HEK293T (cell line): ENCODE measurements at regions not wholly inside any gene's neighbourhood (a gene's known extent, or its start where the extent isn't known, plus 50 kb on each side); places are given as distances from the start of the nearest gene placed in this dataset.

Source experiments
- CTCF ChIA-PET: fragments of 350-600 bp; formaldehyde crosslinking; extraction: SDS; loops from one replicate; lab custom pipeline; 2021; ENCODE audit warnings: antibody characterized with exemption, inconsistent platforms; lab: Yijun Ruan, JAX
- POLR2A ChIA-PET: fragments of 350-600 bp; formaldehyde crosslinking; extraction: SDS; loops from one replicate; lab custom pipeline; 2020; ENCODE audit warnings: antibody characterized with exemption, inconsistent platforms; lab: Yijun Ruan, JAX
- DNase-seq: peaks from one replicate; pipeline ENCODE4 v3.0.0; 2012; ENCODE audit warnings: mixed read lengths; ENCODE audit errors: extremely low spot score
- ARNT ChIP-seq: fragments of 450-650 bp; IDR thresholded peaks from 2 replicates; pipeline ENCODE4 v1.6.1; 2017; ENCODE audit warnings: mild to moderate bottlenecking
- BHLHE40 ChIP-seq: fragments of 450-650 bp; IDR thresholded peaks from 2 replicates; pipeline ENCODE4 v1.6.1; 2016; ENCODE audit warnings: mild to moderate bottlenecking, moderate library complexity, borderline replicate concordance
- CTBP1 ChIP-seq: fragments of 450-650 bp; IDR thresholded peaks from 2 replicates; pipeline ENCODE4 v1.6.1; 2016; ENCODE audit warnings: borderline replicate concordance
- ELF4 ChIP-seq: fragments of 450-650 bp; IDR thresholded peaks from 2 replicates; pipeline ENCODE4 v1.6.1; 2017; ENCODE audit warnings: antibody characterized with exemption
- FOXA1 ChIP-seq: fragments of 450-650 bp; IDR thresholded peaks from 2 replicates; pipeline ENCODE4 v1.6.1; 2016; ENCODE audit warnings: mild to moderate bottlenecking
- FOXK2 ChIP-seq: fragments of 450-650 bp; IDR thresholded peaks from 2 replicates; pipeline ENCODE4 v1.6.1; 2016; ENCODE audit warnings: mild to moderate bottlenecking
- FOXM1 ChIP-seq: fragments of 450-650 bp; IDR thresholded peaks from 2 replicates; pipeline ENCODE4 v1.6.1; 2017; ENCODE audit warnings: mild to moderate bottlenecking, borderline replicate concordance
- HDGF ChIP-seq: fragments of 450-650 bp; IDR thresholded peaks from 2 replicates; pipeline ENCODE4 v1.6.1; 2017; ENCODE audit warnings: antibody characterized with exemption, borderline replicate concordance
- L3MBTL2 ChIP-seq: fragments of 450-650 bp; conservative IDR thresholded peaks from 2 replicates; pipeline ENCODE4 v1.6.1; 2016; ENCODE audit warnings: mild to moderate bottlenecking
- LEF1 ChIP-seq: fragments of 450-650 bp; IDR thresholded peaks from 2 replicates; pipeline ENCODE4 v1.6.1; 2017; ENCODE audit warnings: mild to moderate bottlenecking, borderline replicate concordance
- NFRKB ChIP-seq: fragments of 450-650 bp; IDR thresholded peaks from 2 replicates; pipeline ENCODE4 v1.6.1; 2016; ENCODE audit warnings: mild to moderate bottlenecking, moderate library complexity
- PKNOX1 ChIP-seq: fragments of 450-650 bp; IDR thresholded peaks from 2 replicates; pipeline ENCODE4 v1.6.1; 2016
- SP1 ChIP-seq: fragments of 450-650 bp; IDR thresholded peaks from 2 replicates; pipeline ENCODE4 v1.6.1; 2017
- SUZ12 ChIP-seq: fragments of 450-650 bp; IDR thresholded peaks from 2 replicates; pipeline ENCODE4 v1.6.1; 2016; ENCODE audit warnings: mild to moderate bottlenecking
- TARDBP ChIP-seq: fragments of 450-650 bp; IDR thresholded peaks from 2 replicates; pipeline ENCODE4 v1.6.1; 2016
- ZNF384 ChIP-seq: fragments of 450-650 bp; IDR thresholded peaks from 2 replicates; pipeline ENCODE4 v1.6.1; 2016

DNA sequence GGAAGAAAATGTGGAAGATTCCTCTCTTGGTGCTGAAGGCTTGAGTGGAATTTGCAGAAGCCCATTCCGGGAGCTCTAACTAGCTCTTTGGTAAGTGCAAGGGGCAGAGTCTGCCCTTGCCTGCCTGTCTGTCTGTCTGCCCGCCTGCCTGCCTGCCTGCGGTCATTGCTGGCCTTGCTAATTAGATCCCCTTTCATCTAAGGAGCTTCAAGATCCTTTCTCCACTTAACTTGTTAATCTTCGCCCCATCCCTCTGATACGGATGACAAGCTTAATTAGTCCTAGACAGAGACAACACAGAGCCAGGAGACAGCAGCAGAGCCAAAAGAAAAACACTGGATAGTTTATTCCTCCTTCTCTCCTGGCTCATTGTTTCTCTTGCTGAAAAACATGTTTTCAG is 80.2 kb upstream of the GADD45A start:
- TF ChIP-seq FOXM1 (no peak), FOXK2 (no peak), NFRKB (no peak), SP1 (no peak), HDGF (no peak), PKNOX1 (no peak), L3MBTL2 (no peak), FOXA1 (no peak), ARNT (no peak), ZNF384 (no peak), ELF4 (no peak), SUZ12 (no peak), TARDBP (no peak), BHLHE40 (no peak), LEF1 (no peak), CTBP1 (no peak)
- POLR2A ChIA-PET: no interaction called here
- DNase-seq: no peak
- CTCF ChIA-PET: interaction anchor here (0.6 to 1.0 kb wide), 2 partner anchors 12 to 81 kb away, joined by 3 read pairs; no protein-coding TSS in a partner anchor

- ChIA-PET POLR2A (no interaction called here), CTCF (interaction anchor here (0.6 to 1.0 kb wide), 2 partner anchors 13 to 81 kb away, joined by 3 read pairs; no protein-coding TSS in a partner anchor)
- DNase-seq: no peak
- TF ChIP-seq BHLHE40 (no peak), PKNOX1 (no peak), CTBP1 (no peak), NFRKB (no peak), TARDBP (no peak), ARNT (no peak)
Observed at GRCh38 chr1:67605209-67605780, 79.7 kb upstream of the GADD45A start.

GRCh38 chr1:67607286-67607685 is 77.7 kb upstream of the GADD45A start:
- ChIA-PET CTCF (interaction anchor here (1.2 kb wide), 1 partner anchor 12 kb away, joined by 3 read pairs; no protein-coding TSS in a partner anchor), POLR2A (interaction anchor here (1.1 kb wide), 1 partner anchor 78 kb away, joined by 3 read pairs; the partner anchor contains the start of gene GADD45A)
- no peak for DNase-seq
- TF ChIP-seq ZNF384: no peak
- TF ChIP-seq L3MBTL2: no peak
- TF ChIP-seq NFRKB: no peak

DNA sequence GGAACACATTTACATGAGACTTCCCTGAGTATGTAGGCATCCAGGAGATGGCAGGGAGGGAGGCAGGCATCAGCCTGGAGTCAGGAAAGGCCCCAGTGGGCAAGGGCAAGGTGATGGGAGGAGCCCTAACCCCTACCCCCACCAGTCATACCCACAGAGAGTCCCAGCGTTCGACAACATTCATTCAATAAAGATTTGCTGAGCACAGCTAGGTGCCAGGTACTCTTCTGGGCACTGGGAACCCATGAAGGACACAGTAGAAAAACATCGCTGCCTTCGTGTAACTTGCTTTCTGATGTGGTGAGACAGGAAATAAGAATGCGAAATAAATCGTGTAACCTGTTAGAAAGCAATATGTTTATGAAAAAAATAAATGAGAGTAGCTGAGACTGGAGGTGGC is 77.3 kb upstream of the GADD45A start:
- POLR2A ChIA-PET: interaction anchor here (1.1 kb wide), 1 partner anchor 77 kb away, joined by 3 read pairs; the partner anchor contains the start of gene GADD45A
- no peak for DNase-seq
- CTCF ChIA-PET: interaction anchor here (0.7 to 1.2 kb wide), 2 partner anchors 9 to 13 kb away, joined by 3 read pairs; no protein-coding TSS in a partner anchor
- TF ChIP-seq HDGF (no peak), PKNOX1 (no peak), L3MBTL2 (no peak), ELF4 (no peak), LEF1 (no peak), ZNF384 (no peak), FOXM1 (no peak)

DNA sequence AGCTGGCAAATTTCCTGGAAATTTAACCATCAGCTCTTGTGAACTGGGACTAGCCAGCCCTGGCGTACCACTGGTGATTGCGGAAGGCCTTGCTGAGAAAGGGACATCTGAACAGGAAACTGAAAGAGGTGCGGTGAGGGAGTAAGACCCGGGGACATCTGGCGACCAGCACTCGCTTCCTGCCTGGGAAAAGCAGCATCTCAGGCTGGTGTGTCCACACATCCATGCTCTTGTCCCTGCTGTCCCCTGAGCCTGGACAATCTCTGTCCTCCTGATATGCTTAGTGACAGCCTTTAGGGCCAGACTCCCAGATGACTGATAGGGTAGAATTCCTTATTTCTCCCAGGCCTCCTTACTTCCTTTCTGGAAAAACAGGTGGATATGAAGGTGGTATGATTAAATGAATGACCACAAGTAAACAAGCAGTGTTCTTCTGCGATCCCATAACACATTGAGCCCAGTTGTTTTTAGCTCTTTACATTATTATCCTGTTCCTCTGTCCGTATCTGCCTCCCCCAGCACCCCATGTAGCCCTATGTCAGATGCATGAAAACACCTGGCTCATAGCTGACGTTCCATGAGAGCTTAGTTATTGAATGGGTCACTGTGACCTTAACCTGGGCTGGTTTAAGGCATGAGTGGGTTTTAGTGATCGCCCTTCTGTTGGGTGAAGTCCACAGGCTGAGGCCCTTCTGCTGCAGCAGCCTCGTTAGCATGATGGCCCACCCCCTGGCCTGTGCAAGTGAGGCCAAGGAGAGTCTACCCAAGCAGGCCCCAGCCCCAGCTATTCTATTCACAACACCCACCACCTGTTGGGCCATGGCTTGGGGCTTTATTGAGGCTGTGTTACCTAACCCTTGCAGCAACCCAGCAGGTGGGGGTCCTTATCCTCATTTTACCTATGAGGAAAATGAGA is 76.1 kb upstream of the GADD45A start:
- POLR2A ChIA-PET: no interaction called here
- CTCF ChIA-PET: no interaction called here
- TF ChIP-seq PKNOX1: no peak
- DNase-seq: no peak

- ChIA-PET POLR2A (no interaction called here), CTCF (no interaction called here)
- TF ChIP-seq FOXA1 (no peak), PKNOX1 (no peak), L3MBTL2 (no peak), HDGF (no peak), SUZ12 (no peak), ARNT (no peak), TARDBP (no peak), FOXK2 (no peak)
- no peak for DNase-seq
Observed at GRCh38 chr1:67609577-67610341, 75.2 kb upstream of the GADD45A start.
